SW 1271 (cell line): ENCODE measurements at regions not wholly inside any gene's neighbourhood (a gene's known extent, or its start where the extent isn't known, plus 50 kb on each side); places are given as distances from the start of the nearest gene placed in this dataset.

ENCODE experiments used
- DNase-seq, 2 experiments: peaks; one replicate each; lab custom pipeline; 2025; lab: John Stamatoyannopoulos, UW

GRCh38 chrX:46298821-46299220 is 246.4 kb downstream of the ZNF674 start:
- no peak for DNase-seq

- no peak for DNase-seq
Measured at GRCh38 chrX:46295963-46296362, 249.3 kb downstream of the ZNF674 start.

GRCh38 chrX:46294234-46294633 is 251.0 kb downstream of the ZNF674 start:
- no peak for DNase-seq

- peak in 1 of 2 experiments; percentile 3 for DNase-seq
Measured at GRCh38 chrX:46279925-46280313, 265.3 kb downstream of the ZNF674 start.

GRCh38 chrX:46279214-46279924 is 265.9 kb downstream of the ZNF674 start:
- no peak for DNase-seq

GRCh38 chrX:46278572-46278971 is 266.6 kb downstream of the ZNF674 start:
- no peak for DNase-seq

- DNase-seq, result no peak
Measured at GRCh38 chrX:46268412-46268811, 276.8 kb downstream of the ZNF674 start.

- no peak for DNase-seq
Measured at GRCh38 chrX:46263494-46263893, 281.7 kb downstream of the ZNF674 start.

- no peak for DNase-seq
Measured at GRCh38 chrX:46262304-46262703, 282.9 kb downstream of the ZNF674 start.

GRCh38 chrX:46260499-46260898 is 284.7 kb downstream of the ZNF674 start:
- no peak for DNase-seq

GRCh38 chrX:46258356-46258755 is 286.9 kb downstream of the ZNF674 start:
- no peak for DNase-seq

GRCh38 chrX:46257451-46257879 is 287.8 kb downstream of the ZNF674 start:
- no peak for DNase-seq

GRCh38 chrX:46256875-46257274 is 288.3 kb downstream of the ZNF674 start:
- no peak for DNase-seq

GRCh38 chrX:46255046-46255445 is 290.2 kb downstream of the ZNF674 start:
- DNase-seq, result no peak

- DNase-seq, result no peak
Measured at GRCh38 chrX:46254641-46255040, 290.6 kb downstream of the ZNF674 start.

- DNase-seq, result no peak
Measured at GRCh38 chrX:46251755-46252154, 293.5 kb downstream of the ZNF674 start.

GRCh38 chrX:46250151-46250550 is 295.1 kb downstream of the ZNF674 start:
- no peak for DNase-seq

- no peak for DNase-seq
Measured at GRCh38 chrX:46247456-46247855, 297.8 kb downstream of the ZNF674 start.

GRCh38 chrX:46244451-46244850 is 300.8 kb downstream of the ZNF674 start:
- no peak for DNase-seq

GRCh38 chrX:46236411-46236810 is 308.8 kb downstream of the ZNF674 start:
- DNase-seq, result no peak

- DNase-seq, result no peak
Measured at GRCh38 chrX:46235778-46236177, 309.4 kb downstream of the ZNF674 start.

- DNase-seq, result no peak
Measured at GRCh38 chrX:46234775-46235174, 310.4 kb downstream of the ZNF674 start.

GRCh38 chrX:46228389-46228788 is 316.8 kb downstream of the ZNF674 start:
- DNase-seq, result no peak

GRCh38 chrX:46226422-46226821 is 318.8 kb downstream of the ZNF674 start:
- DNase-seq, result no peak
